KOPT-K1 (cell line): ENCODE measurements at regions not wholly inside any gene's neighbourhood (a gene's known extent, or its start where the extent isn't known, plus 50 kb on each side); places are given as distances from the start of the nearest gene placed in this dataset.
"Not testable (repeated sequence)": the region's sequence is repeated elsewhere in the genome, so short reads cannot be mapped to it uniquely, and the experiment has no call there.

Source experiments
- H3K27ac ChIP-seq: fragments of 200-600 bp; sonication (generic); 2 replicates; pipeline ENCODE4 v1.5.1; 2016; ENCODE audit warnings: antibody characterized with exemption, mild to moderate bottlenecking, low read depth, low read length; ENCODE audit not compliant: poor library complexity, severe bottlenecking
- H3K36me3 ChIP-seq: fragments of 200-600 bp; sonication (generic); 2 replicates; pipeline ENCODE4 v1.5.1; 2017; ENCODE audit warnings: antibody characterized with exemption, mild to moderate bottlenecking, low read length, moderate library complexity; ENCODE audit not compliant: insufficient read depth
- H3K9me3 ChIP-seq: fragments of 200-600 bp; sonication (generic); 2 replicates; pipeline ENCODE4 v1.5.1; 2017; ENCODE audit warnings: antibody characterized with exemption, low read length, mild to moderate bottlenecking; ENCODE audit not compliant: insufficient read depth, poor library complexity, severe bottlenecking

DNA sequence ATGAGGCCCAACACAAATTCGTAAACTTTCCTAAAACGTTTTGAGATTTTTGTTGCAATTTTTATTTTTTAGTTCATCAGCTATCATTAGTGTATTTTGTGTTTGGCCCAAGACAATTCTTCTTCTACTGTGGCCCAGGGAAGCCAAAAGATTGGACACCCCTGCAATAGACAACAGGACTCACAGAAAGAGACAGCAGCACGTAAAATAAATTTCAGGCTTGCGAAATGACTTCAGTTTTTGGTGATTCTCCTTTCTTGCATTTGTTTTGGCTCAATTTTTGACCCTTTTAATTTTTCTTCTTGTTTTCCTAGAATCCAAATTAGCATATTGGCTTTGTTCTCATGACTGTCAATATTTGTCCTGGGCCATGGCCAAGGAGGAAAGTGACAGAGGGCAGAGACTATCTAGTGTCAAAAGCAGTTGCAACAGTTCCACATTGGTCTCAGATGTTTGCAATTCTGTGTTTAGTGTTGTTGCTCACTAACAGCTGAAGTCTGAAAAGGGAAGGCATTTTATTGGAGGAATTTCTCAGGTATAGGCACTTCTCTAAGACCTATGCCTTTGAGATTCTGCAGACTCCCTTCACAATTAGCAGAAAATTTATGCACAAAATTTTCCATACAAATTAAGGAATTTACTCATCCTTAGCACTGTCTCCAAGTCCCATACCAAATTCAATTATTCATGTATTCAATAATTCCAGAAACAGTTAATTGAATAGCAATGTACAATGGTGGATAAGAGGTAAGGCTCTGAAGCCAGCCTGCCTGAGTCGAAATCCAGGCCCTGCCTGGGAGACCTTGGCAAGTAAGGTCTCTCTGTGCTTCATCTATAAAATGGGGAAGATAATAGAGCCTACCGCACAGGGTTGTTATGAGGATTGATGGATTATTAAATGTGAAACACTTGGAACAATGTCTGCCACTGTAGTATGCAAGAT, 160.9 kb upstream of the IVNS1ABP start:
- H3K9me3 ChIP-seq, result no peaks in the 10 kb centered on the region
- no peak overlapping the region for H3K27ac ChIP-seq
- no peaks in the 10 kb centered on the region for H3K36me3 ChIP-seq

DNA sequence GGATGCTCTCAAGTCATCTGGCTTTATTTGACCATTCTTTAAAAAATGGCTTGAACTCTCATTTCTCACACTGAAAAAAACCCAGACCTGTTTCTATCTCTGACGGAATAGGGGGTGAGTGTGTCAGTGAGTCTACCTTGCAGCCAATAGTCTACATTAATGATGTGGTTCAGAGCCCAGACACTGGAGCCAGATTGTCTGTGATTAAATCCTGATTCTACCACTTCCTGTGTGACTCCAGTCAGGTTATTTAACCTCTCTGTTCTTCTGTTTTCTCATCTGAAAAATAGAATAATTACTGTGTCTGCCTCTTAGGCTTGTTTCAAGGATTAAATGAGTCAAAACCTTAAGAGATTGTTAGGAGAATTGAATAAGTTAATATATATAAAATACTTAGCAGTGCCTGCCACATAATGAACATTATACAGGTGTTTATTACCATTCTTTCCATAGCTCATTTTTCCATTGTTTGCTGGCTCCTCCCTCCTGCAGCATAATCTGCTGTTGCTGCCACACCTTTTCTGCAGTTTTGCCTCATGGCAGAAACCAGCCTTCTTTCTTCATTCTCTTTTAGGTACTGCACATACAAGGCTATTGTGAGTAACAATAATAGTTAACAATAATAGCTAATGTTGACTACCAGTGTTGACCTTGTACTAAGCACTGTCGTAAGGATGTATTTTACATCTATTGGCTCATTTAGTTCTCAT, 157.6 kb upstream of the IVNS1ABP start:
- H3K9me3 ChIP-seq, result no peaks in the 10 kb centered on the region
- no peak overlapping the region for H3K27ac ChIP-seq
- no peaks in the 10 kb centered on the region for H3K36me3 ChIP-seq

DNA sequence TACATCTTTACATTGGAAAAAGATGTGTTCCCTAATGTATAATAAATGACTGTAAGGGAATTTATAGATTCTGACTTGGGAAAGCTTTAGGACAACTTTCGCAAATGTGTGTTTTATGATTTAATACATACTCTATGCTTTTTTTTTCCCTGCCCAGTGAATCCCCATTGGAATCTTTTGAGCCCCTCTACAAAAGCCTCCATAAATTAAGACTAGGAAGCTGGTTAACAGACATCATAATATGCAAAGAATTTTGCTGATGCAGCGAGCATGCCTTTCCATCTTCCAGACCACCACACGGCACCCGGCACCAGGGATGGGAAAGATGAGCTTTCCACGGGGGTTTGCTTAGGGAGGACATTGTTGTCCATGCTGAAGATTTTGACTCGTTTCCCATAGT, 156.1 kb upstream of the IVNS1ABP start:
- no peak overlapping the region for H3K27ac ChIP-seq
- H3K36me3 ChIP-seq, result no peaks in the 10 kb centered on the region
- H3K9me3 ChIP-seq, result no peaks in the 10 kb centered on the region

DNA sequence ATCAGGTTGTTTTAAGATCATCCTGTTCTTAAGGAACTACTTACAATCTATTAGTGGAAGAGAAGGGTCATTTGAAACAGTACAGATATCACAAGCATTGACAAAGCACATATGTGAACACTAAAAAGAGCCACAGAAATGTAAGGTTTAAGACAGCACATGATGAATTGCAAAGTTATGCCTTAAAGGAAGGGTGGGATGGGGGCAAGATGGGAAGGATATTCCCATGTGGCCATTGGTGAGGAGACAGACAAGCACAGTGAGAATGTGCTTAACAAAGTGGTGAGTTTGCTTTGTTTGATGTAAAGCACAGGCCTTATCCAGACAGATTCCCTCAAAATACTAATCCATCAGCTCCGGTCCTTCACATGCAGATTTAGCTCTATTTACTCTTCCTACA, 151.6 kb upstream of the IVNS1ABP start:
- Histone ChIP-seq H3K9me3 (no peaks in the 10 kb centered on the region), H3K36me3 (no peaks in the 10 kb centered on the region), H3K27ac (no peak overlapping the region)

DNA sequence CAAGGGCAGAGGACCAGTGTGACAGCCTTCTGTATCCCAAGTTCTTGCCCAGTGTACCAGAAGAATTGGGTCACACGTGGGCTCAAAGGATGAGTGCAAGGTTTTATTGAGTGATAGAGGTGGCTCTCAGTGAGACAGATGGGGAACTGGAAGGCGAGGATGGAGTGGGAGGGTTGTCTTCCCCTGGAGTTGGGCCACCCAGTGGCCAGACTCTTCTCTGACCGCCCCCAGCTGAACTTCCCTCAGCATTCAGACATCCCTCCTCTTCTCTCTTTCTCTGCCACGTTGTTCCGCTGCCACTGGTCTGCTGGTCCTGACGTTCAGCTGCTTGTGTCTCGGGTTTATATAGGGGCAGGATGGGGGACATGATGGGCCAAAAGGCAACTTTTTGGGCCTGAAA, 150.1 kb upstream of the IVNS1ABP start:
- Histone ChIP-seq H3K9me3 (no peaks in the 10 kb centered on the region), H3K27ac (no peak overlapping the region), H3K36me3 (no peaks in the 10 kb centered on the region)

DNA sequence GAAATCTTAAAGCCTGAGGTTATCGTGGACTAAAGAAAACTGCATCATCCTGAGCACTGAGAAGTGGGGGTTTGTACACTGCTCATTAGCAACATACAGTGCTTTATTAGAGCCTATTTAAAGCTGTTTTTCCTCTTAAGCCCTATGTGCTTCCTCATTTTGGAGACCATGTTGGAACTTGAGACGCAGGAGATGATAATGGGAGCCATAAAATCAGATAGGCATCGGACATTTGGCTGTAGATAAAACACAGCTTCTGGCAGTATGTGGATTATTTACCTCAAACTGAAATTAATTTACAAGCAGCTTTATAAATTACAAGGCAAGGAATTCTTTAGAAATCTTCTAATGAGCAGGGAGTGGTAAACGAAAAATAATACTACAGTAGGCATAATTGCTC, 147.7 kb upstream of the IVNS1ABP start:
- no peak overlapping the region for H3K27ac ChIP-seq
- H3K36me3 ChIP-seq, result no peaks in the 10 kb centered on the region
- H3K9me3 ChIP-seq, result no peaks in the 10 kb centered on the region

DNA sequence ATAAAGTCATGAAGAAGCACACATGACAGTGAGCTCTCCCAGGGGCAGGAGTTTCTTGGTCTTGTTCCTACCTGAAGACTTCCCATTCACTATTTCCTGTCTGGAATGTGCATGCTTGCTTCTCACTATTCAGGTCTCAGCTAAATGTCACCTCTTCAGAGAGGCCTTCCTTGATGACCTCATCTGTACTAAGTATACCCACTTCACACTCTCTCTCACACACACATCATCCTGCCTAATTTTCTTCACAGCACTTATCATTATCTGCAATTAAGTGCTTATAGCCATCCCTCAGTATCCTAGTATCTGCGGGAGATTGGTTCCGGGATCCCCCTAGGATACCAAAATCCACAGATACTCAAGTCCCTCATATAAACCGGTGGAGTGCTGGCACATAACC, 146.4 kb upstream of the IVNS1ABP start:
- no peaks in the 10 kb centered on the region for H3K9me3 ChIP-seq
- no peak overlapping the region for H3K27ac ChIP-seq
- H3K36me3 ChIP-seq, result no peaks in the 10 kb centered on the region

DNA sequence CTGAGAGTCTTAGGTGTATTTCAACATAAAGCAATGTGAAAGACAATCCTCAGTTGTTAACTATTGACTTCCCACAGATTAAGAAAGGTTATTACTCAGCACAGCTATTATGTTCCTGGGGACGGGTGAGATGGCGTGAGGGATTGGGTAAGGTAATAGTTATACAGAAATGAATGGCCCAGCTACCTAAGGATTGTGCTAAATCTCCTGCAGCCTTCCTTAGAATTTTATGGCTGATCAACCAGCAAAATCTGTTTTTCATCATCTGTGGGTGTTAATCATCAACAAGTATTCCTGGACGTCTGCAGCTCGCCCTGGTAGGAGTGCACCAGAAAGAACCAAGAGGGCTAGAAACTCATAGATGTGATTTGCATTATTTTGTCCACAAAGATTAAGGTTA, 146.0 kb upstream of the IVNS1ABP start:
- Histone ChIP-seq H3K36me3 (no peaks in the 10 kb centered on the region), H3K9me3 (no peaks in the 10 kb centered on the region), H3K27ac (no peak overlapping the region)

DNA sequence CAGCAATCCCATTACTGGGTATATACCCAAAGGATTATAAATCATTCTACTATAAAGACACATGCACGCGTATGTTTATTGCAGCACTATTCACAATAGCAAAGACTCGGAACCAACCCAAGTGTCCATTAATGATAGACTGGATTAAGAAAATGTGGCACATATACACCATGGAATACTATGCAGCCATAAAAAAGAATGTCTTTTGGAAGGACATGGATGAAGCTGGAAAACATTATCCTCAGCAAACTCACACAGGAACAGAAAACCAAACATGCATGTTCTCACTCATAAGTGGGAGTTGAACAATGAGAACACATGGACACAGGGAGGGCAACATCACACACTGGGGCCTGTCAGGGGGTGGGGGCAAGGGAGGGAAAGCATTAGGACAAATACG, 143.7 kb upstream of the IVNS1ABP start:
- H3K27ac ChIP-seq, H3K9me3 ChIP-seq, H3K36me3 ChIP-seq: not testable (repeated sequence)

DNA sequence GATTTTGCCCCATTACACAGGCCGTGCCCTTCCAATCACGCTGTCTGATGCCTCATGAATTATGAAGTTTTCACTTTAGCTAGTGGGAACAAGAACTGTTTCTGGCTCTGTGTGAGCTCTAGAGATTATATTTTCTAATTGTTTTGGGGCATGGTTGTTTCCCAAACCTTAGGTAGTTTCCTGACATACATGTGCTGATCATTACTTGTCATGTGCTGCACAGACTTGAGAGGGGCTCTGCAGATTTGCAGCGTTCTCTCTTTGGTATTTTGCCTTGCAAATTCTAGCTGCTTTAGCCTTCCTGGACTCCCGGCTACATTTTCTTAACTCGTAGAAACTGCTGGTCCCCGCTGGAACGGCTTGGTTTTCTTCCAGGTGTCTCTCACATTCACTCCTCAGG, 142.1 kb upstream of the IVNS1ABP start:
- H3K27ac ChIP-seq, result no peak overlapping the region
- no peaks in the 10 kb centered on the region for H3K36me3 ChIP-seq
- H3K9me3 ChIP-seq, result no peaks in the 10 kb centered on the region

DNA sequence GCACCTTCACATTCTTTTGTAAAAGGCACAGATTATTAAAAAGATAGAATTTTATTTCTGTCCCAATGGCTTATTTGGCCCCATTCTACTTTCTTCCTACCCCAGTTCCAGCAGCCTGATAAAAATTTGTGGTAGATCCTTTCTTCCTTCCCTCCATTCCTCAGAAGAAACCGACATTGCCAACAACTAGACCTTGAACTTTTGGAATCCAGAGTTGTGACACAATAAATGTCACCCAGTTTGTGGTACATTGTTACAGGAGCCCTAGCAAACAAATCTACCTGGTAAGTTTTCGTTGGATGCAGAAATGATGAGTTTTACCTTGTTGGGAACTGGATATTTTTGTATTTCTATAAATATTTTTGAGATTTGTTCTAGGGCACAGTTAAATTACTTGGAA, 141.6 kb upstream of the IVNS1ABP start:
- Histone ChIP-seq H3K27ac (no peak overlapping the region), H3K36me3 (no peaks in the 10 kb centered on the region), H3K9me3 (no peaks in the 10 kb centered on the region)

DNA sequence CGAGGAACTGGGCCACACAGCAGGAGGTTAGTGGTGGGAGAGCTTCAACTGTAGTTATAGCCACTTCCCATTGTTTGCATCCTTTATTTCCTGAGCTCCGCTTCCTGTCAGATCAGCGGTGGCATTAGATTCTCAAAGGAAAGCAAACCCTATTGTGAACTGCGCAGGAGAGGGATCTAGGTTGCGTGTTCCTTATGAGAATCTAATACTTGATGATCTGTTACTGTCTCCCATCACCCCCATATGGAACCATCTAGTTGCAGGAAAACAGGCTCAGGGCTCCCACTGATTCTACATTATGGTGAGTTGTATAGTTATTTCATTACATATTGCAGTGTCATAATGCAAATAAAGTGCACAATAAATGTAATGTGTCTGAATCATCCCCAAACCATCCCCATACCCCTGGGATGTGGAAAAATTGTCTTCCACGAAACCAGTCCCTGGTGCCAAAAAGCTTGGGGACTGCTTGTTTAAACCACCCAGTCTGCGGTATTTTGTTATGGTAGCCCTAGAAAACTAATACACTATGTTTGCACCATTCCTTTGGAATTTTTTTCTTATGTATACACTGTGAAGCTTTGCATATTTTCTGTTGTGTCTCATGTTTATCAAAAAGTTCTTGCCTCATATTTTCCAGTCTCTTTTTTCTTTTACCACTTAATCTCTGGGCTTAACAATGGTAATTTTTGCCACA, 136.6 kb upstream of the IVNS1ABP start:
- Histone ChIP-seq H3K27ac (no peak overlapping the region), H3K9me3 (no peaks in the 10 kb centered on the region), H3K36me3 (no peaks in the 10 kb centered on the region)

DNA sequence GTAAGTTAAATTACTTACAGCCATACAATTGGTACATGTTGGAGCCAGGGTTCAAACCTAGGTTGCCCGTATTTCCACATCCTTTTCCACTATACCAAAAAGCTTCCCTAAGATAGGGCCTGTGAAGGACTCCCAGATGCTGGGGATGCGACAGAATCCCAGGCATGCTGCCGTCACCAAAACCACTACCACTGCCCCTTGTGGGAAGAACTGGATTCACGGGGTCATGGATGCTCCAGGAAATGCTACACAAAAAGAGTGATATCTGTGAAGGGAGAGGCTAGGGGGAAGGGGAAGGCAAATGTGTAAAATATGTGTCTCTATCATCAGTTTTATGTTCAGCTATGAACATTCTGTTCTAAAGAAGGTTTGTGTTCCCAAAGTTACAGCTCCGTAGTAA, 133.9 kb upstream of the IVNS1ABP start:
- Histone ChIP-seq H3K27ac (no peak overlapping the region), H3K36me3 (no peaks in the 10 kb centered on the region), H3K9me3 (no peaks in the 10 kb centered on the region)

DNA sequence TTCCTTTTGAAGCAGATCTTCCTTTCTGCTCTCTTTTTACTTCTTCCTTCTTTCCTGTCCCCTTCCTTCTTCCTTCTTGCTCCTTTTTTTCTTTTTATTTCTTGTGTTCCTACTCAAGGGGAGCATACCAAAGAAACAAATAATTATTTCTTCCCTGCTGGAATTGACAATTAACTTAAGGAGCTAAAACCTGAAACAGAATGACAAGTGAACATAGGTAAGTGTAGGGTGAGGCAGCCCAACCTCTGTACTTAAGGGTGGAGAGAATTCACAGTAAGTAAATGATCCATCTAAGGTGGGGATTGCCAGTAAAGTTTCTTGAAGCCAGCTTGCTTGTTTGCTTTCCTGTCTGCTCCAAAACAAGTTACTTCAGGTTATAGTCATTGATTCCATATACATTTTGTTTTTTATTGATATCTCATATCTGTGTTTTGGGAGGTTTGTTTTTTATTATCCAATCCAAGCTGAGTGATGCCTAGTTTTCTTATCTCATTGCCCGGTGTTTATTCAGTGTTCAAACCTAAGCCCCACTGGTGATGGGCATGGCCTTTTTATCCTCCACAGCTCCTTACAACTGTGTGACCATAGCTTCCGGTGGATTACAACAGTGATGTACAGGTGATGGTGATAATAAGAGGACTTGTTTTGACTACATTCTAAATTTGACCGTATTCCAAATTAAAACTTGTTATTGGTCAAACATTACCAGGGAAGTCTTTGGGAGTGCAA, 133.2 kb upstream of the IVNS1ABP start:
- Histone ChIP-seq H3K27ac (no peak overlapping the region), H3K36me3 (no peaks in the 10 kb centered on the region)

More for the DNA sequence above, 133.2 kb upstream of the IVNS1ABP start:
- H3K9me3 ChIP-seq, result no peaks in the 10 kb centered on the region
